ENCODE measurements at regions not wholly inside any gene's neighbourhood (a gene's known extent, or its start where the extent isn't known, plus 50 kb on each side); places are given as distances from the start of the nearest gene placed in this dataset.

DNA sequence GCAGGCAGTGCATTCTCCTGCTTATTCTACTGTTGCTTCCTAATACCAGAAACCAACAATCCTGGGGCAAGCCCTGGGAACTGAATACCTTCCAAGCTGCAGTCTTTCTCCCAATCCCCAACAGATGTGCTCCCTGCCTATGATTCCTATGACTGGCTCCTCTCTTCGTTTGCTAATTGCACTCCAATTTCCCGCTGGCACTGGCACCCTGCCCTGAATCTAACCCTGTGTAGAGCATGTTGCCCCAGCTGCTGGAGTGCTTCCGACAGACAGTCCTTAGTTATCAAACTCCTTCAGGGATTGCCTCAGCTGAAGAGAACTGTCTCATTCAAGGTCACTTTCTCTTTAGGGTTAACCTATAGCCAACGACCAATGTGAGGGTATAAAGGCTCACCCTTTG lies 214.1 kb downstream of the NECTIN3 start:
- TF ChIP-seq POLR2AphosphoS5 (IDR thresholded peaks at IDR 0.05; ENCODE audit: low read depth, low read length): no peak
- TF ChIP-seq, protein P1, sequence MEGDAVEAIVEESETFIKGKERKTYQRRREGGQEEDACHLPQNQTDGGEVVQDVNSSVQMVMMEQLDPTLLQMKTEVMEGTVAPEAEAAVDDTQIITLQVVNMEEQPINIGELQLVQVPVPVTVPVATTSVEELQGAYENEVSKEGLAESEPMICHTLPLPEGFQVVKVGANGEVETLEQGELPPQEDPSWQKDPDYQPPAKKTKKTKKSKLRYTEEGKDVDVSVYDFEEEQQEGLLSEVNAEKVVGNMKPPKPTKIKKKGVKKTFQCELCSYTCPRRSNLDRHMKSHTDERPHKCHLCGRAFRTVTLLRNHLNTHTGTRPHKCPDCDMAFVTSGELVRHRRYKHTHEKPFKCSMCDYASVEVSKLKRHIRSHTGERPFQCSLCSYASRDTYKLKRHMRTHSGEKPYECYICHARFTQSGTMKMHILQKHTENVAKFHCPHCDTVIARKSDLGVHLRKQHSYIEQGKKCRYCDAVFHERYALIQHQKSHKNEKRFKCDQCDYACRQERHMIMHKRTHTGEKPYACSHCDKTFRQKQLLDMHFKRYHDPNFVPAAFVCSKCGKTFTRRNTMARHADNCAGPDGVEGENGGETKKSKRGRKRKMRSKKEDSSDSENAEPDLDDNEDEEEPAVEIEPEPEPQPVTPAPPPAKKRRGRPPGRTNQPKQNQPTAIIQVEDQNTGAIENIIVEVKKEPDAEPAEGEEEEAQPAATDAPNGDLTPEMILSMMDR (IDR thresholded peaks at IDR 0.05): no peak

Measured in Panc1 (cell line).